Gastrocnemius medialis (tissue), 4 donors: ENCODE measurements at regions not wholly inside any gene's neighbourhood (a gene's known extent, or its start where the extent isn't known, plus 50 kb on each side); places are given as distances from the start of the nearest gene placed in this dataset.
"Not testable (repeated sequence)": the region's sequence is repeated elsewhere in the genome, so short reads cannot be mapped to it uniquely, and the experiment has no call there.

Experiments used
- ATAC-seq, 2 donors: fragments of 150-250 bp; one replicate each; pipeline ENCODE4 v1.9.1; 2016
- DNase-seq, 2 donors: peaks; one replicate each; pipeline ENCODE4 v3.0.0-alpha.2; 2019
- H3K27ac ChIP-seq, 4 donors: fragments of 200-600 bp; sonication (generic); 1 replicate in 1 of 4; 2 replicates in 3 of 4; pipeline ENCODE4 v1.5.1; 2016 to 2018; ENCODE audit warnings: mild to moderate bottlenecking in 2 of 4, moderate library complexity in 1 of 4
- H3K27me3 ChIP-seq, 3 donors: fragments of 200-600 bp; sonication (generic) in 2 of 3; 1 replicate in 1 of 3; 2 replicates in 2 of 3; pipeline versions ENCODE4 v1.5.1 to v1.6.0; 2016 to 2019; ENCODE audit warnings: mild to moderate bottlenecking in 1 of 3, moderate library complexity in 1 of 3
- H3K36me3 ChIP-seq, 2 donors: fragments of 200-600 bp; sonication (generic) in 1 of 2; one replicate each; pipeline ENCODE4 v1.5.1; 2017 to 2018
- H3K4me1 ChIP-seq, 2 donors: fragments of 200-600 bp; sonication (generic) in 1 of 2; one replicate each; pipeline ENCODE4 v1.5.1; 2016 to 2017; ENCODE audit warnings: mild to moderate bottlenecking in 2 of 2
- H3K4me3 ChIP-seq, 4 donors: fragments of 200-600 bp; sonication (generic) in 3 of 4; 1 replicate in 1 of 4; 2 replicates in 3 of 4; pipeline ENCODE4 v1.5.1; 2016 to 2019; ENCODE audit warnings: mild to moderate bottlenecking in 2 of 4
- H3K9me3 ChIP-seq, 3 donors: fragments of 200-600 bp; sonication (generic) in 2 of 3; 1 replicate in 1 of 3; 2 replicates in 2 of 3; pipeline ENCODE4 v1.5.1; 2016 to 2019
- CTCF ChIP-seq, 5 experiments: fragments of 450-650 bp in 3 of 5; fragments of 200-600 bp in 2 of 5; sonication (generic) in 2 of 5; IDR thresholded peaks in 4 of 5; conservative IDR thresholded peaks in 1 of 5; 1 replicate in 4 of 5; 2 replicates in 1 of 5; pipeline ENCODE4 v1.5.1; 2016 to 2019; ENCODE audit warnings: antibody characterized with exemption in 5 of 5, mild to moderate bottlenecking in 3 of 5, moderate library complexity in 3 of 5
- POLR2A ChIP-seq, 2 donors: fragments of 450-650 bp; IDR thresholded peaks; one replicate each; pipeline ENCODE4 v1.6.1; 2017; ENCODE audit warnings: antibody characterized with exemption in 2 of 2, mild to moderate bottlenecking in 2 of 2, moderate library complexity in 2 of 2
- in situ Hi-C, 4 donors: fragments of 200-750 bp; cut with MboI; loops; one replicate each; pipeline versions ENCODE4 v1.15.0 to v1.8.0; 2017; ENCODE audit warnings: low sequenced_read_pairs in 4 of 4
- intact Hi-C: fragments of 100-400 bp; cut with DNase I; formaldehyde crosslinking; loops from one replicate; pipeline ENCODE4 v1.15.1; 2023; ENCODE audit warnings: low total_unique reads

GRCh38 chr17:21756856-21757619 is 64.7 kb downstream of the KCNJ18 start:
- H3K4me3 ChIP-seq = no peak overlapping the region
- no peak for DNase-seq
- in situ Hi-C loops = no loop called here
- TF ChIP-seq CTCF (IDR thresholded peaks at IDR 0.05 in 4 of 5, conservative IDR thresholded peaks at IDR 0.05 in 1 of 5) (no peak), POLR2A (IDR thresholded peaks at IDR 0.05) (no peak)
- no peak overlapping the region for H3K27ac ChIP-seq
- ATAC-seq = no peak
- H3K9me3 ChIP-seq = no peaks in the 10 kb centered on the region
- H3K27me3 ChIP-seq = no peaks in the 10 kb centered on the region
- H3K4me1 ChIP-seq = no peaks in the 10 kb centered on the region
- intact Hi-C loops = no loop called here
- H3K36me3 ChIP-seq = no peaks in the 10 kb centered on the region

DNA sequence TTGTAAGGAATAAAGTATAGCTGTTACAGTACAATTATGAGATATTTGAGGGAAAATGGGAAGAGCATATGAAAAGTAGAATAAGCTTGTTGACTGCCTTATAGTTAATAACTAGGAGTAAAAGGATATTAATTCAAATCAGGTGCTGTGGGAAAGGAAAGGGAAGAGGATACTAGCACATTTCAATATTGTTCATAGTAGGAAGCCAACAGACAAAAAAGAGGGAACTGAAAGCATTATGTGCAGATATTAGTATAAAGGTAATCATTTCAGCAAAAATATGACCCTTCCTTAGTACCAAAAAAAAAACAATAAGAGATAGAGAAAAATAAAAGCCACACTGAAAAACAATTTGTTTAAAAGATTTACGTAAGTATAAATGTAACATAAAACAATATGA is 67.3 kb downstream of the KCNJ18 start:
- H3K27ac ChIP-seq, in situ Hi-C loops, DNase-seq, H3K4me1 ChIP-seq, H3K4me3 ChIP-seq, H3K9me3 ChIP-seq, H3K36me3 ChIP-seq, intact Hi-C loops, H3K27me3 ChIP-seq, ATAC-seq: not testable (repeated sequence)

- H3K27ac ChIP-seq, ATAC-seq, in situ Hi-C loops, intact Hi-C loops, H3K4me1 ChIP-seq, H3K27me3 ChIP-seq, H3K36me3 ChIP-seq, DNase-seq, H3K9me3 ChIP-seq, H3K4me3 ChIP-seq: not testable (repeated sequence)
Observed at GRCh38 chr17:21763738-21764340, 71.5 kb downstream of the KCNJ18 start.

- ATAC-seq, H3K36me3 ChIP-seq, intact Hi-C loops, H3K9me3 ChIP-seq, H3K27ac ChIP-seq, H3K27me3 ChIP-seq, DNase-seq, H3K4me3 ChIP-seq, H3K4me1 ChIP-seq, in situ Hi-C loops: not testable (repeated sequence)
Observed at GRCh38 chr17:21765651-21766290, 73.4 kb downstream of the KCNJ18 start.

- H3K4me3 ChIP-seq, DNase-seq, H3K27me3 ChIP-seq, H3K36me3 ChIP-seq, intact Hi-C loops, H3K27ac ChIP-seq, in situ Hi-C loops, H3K9me3 ChIP-seq, H3K4me1 ChIP-seq, ATAC-seq: not testable (repeated sequence)
Observed at GRCh38 chr17:21766565-21766964, 74.2 kb downstream of the KCNJ18 start.

- intact Hi-C loops, in situ Hi-C loops, ATAC-seq, H3K4me1 ChIP-seq, H3K36me3 ChIP-seq, H3K27me3 ChIP-seq, DNase-seq, H3K27ac ChIP-seq, H3K4me3 ChIP-seq, H3K9me3 ChIP-seq: not testable (repeated sequence)
Observed at GRCh38 chr17:21767162-21768156, 75.1 kb downstream of the KCNJ18 start.

GRCh38 chr17:21768244-21768643 is 75.9 kb downstream of the KCNJ18 start:
- H3K27me3 ChIP-seq, ATAC-seq, H3K9me3 ChIP-seq, H3K4me1 ChIP-seq, intact Hi-C loops, in situ Hi-C loops, H3K36me3 ChIP-seq, DNase-seq, H3K27ac ChIP-seq, H3K4me3 ChIP-seq: not testable (repeated sequence)

DNA sequence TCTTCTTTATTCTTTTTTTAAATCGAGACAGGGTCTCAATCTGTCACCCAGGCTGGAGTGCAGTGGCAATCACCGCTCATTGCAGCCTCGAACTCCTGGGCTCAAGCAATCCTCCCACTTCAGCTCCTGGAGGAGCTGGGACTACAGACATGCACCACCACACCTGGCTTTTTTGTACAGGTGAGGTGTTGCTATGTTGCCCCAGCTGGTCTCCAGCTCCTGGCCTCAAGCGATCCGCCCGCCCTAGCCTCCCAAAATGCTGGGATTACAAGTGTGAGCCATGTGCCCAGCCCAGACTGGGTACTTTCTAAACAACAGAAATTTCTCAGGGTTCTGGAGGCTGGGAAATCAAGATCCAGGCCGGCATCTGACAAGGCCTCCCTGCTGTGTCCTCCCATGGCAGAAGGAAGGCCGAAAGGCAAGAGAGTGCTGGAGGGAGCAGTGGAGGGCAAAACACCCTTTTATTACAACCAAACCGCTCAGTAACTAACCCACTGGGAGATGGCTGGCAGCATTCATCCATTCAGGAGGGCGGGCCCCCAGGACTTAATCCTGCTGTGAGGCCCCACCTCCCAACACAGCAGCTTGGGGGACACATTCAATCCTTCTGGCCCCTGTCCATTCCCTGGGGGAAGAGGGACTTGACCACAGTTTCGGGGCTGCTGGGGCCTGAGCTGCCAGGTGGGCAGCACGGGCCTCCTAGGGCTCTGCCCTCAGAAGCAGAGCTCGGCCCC is 76.6 kb downstream of the KCNJ18 start:
- in situ Hi-C loops, H3K27me3 ChIP-seq, ATAC-seq, H3K36me3 ChIP-seq, DNase-seq, H3K4me3 ChIP-seq, H3K27ac ChIP-seq, H3K4me1 ChIP-seq, intact Hi-C loops, H3K9me3 ChIP-seq: not testable (repeated sequence)

- in situ Hi-C loops, H3K4me3 ChIP-seq, ATAC-seq, intact Hi-C loops, H3K27me3 ChIP-seq, H3K27ac ChIP-seq, H3K36me3 ChIP-seq, H3K9me3 ChIP-seq, DNase-seq, H3K4me1 ChIP-seq: not testable (repeated sequence)
Observed at GRCh38 chr17:21769781-21770180, 77.5 kb downstream of the KCNJ18 start.
